ENCODE measurements at regions not wholly inside any gene's neighbourhood (a gene's known extent, or its start where the extent isn't known, plus 50 kb on each side); places are given as distances from the start of the nearest gene placed in this dataset.
"Not testable (repeated sequence)": the region's sequence is repeated elsewhere in the genome, so short reads cannot be mapped to it uniquely, and the experiment has no call there.

- DNase-seq, result no peak
Measured at GRCh38 chr12:47367912-47368537, 288.3 kb upstream of the AMIGO2 start.

GRCh38 chr12:47366579-47366978, 286.8 kb upstream of the AMIGO2 start:
- no peak for DNase-seq

DNA sequence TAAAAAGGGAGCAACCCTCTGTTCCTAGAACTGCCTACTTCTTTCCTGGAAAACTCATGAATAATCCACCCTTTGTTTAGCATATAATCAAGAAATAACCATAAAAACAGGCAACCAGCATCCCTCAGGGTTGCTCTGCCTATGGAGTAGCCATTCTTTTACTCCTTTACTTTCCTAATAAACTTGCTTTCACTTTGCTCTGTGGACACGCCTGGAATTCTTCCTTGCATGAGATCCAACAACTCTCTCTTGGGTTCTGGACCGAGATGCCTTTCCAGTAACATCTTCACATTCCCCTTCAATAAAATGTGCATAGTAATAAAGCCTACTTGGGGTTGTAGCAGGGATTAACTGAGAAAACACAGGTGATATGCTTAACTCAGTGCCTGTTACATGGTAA, 286.4 kb upstream of the AMIGO2 start:
- DNase-seq, result no peak

DNA sequence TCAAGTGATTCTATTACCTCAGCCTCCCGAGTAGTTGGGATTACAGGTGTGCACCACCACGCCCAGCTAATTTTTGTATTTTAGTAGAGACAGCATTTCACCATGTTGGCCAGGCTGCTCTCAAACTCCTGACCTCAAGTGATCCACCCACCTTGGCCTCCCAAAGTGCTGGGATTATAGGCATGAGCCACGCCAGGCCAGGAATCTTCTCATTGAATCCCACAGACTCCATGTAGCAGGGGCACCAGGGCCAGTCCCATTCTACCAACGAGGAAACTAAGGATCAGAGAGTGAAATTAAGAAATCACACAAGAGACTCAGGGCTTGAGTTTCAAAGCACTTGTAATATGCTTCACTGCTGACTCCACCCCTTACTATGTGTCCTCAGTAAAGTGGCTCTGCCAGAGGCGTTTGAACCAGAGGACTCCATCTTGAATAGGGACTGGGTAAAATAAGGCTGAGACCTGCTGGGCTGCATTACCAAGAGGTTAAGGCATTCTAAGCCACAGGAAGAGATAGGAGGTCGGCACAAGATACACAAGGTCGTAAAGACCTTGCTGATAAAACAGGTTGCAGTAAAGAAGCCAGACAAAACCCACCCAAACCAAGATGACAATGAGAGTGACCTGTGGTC, 285.8 kb upstream of the AMIGO2 start:
- not testable (repeated sequence) for DNase-seq

DNA sequence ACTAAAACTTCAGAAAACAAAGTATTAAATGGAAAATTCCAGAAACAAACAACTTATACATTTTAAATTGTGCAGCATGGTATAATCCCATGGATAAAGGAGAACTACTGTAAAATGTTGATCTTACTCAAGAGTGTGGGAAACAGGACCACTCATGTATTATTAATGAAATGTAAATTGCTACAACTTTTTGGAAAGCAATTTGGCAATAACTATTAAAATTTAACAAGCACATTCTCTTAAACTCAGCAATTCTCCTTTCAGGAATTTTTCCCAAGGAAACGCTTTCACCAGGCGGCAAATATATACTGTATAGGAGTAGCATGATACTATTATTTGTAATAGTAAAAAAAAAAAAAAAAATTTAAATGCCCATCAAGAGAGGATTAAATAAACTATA, 284.5 kb upstream of the AMIGO2 start:
- no peak for DNase-seq

DNA sequence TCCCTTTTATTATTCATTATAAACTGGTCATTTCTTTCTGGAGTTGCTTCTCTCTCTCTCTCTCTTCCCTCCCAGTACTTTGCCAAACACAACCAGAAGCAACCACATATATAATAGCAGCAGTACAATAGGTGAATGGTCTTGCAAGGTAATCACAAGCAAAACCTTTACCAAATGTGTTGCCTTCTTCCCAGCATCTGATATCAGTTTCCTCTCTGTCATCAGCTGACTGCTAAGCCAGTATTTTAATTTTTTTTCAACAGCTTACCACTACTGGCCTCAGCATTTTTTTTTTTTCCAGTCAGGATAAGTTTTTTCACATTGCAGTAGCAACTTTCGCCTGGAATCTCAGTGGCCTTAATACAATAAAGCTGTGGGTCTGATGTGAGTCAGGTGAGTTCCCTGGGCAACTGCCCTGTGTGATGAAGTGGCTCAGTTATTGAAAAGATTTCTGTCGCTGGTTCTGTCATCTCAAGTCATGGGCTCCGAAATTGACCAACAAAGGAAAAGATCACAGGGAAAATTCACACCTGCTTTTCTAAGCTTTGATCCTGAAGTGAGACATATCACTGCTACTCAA, 282.5 kb upstream of the AMIGO2 start:
- DNase-seq, result no peak

- no peak for DNase-seq
Measured at GRCh38 chr12:47361389-47362021, 281.7 kb upstream of the AMIGO2 start.

GRCh38 chr12:47360771-47361388, 281.1 kb upstream of the AMIGO2 start:
- DNase-seq, result no peak

DNA sequence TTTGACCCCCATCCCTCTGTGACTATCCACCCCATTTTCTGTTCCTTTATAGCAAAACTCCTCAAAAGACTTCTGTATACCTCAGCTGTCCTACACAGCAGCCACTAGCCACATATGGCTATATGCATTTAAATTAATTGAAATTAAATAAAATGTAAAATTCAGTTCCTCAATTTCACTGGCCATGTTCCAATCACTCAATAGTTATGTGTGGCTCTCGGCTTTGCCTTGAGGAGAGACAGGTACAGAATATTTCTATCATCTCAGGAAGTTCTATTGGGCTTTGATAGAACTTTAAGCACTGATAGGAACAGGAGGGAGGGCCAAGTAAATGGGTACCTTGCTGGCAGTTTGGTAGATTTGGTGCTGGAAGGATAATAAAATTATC, 280.3 kb upstream of the AMIGO2 start:
- DNase-seq, result no peak

GRCh38 chr12:47359310-47360092, 279.7 kb upstream of the AMIGO2 start:
- no peak for DNase-seq

DNA sequence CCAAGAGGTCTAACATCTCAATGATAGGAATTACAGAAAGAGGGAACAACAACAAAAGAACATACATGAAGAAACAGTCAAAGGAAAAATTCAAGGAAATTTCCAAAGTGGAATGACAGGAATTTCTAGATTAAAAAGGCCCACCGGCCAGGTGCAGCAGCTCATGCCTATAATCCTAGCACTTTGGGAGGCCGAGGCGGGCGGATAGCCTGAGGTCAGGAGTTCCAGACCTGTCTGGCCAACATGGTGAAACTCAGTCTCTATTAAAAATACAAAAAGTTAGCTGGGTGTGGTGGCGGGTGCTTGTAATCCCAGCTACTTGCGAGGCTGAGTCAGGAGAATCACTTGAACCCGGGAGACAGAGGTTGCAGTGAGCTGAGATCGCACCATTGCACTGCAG, 277.2 kb upstream of the AMIGO2 start:
- not testable (repeated sequence) for DNase-seq

DNA sequence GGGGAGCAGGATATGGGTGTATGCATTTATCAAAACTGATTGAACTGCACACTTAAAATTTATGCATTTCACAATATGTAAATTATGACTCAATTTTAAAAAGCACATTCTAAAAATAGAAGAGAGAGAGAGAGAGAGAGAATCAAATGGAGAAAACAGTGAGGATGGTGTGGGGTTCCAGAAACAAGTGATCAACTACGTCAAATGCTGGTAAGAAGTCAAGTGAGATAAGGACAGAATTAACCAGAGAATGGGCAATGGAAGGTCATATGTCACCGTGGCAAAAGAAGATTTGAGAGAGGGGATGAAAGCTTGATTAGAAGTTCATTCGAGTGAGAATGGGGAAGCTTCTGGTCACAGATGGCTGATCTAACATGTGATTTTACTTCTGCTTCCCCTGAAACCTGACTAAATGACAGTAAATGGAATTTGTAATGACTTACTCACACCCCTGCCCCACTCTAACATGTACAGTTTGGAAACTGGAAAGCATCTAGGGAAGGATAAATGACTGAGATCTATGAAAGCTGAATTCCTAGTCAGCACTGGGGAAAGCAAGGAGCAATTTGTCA, 276.5 kb upstream of the AMIGO2 start:
- DNase-seq, result no peak

GRCh38 chr12:47353508-47353907, 273.7 kb upstream of the AMIGO2 start:
- no peak for DNase-seq

GRCh38 chr12:47352067-47352466, 272.3 kb upstream of the AMIGO2 start:
- DNase-seq, result no peak

DNA sequence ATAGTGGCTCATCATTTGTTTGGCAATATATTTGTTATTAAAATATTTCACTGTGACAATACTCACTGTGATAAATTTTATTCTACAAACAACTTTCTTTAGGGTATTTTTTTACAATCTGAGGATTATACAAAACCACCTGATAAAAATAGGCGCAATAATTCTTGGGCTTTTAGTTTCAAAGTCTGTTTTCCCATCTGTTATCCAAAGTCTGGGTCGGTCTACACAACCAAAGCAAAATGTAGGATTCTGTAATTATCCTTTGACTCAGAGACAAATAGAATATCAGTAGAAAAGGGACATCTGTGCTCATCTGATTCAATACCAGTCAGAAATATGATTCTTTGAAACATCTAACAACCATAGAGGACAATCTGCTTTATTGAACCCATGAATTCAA, 271.8 kb upstream of the AMIGO2 start:
- DNase-seq, result no peak

DNA sequence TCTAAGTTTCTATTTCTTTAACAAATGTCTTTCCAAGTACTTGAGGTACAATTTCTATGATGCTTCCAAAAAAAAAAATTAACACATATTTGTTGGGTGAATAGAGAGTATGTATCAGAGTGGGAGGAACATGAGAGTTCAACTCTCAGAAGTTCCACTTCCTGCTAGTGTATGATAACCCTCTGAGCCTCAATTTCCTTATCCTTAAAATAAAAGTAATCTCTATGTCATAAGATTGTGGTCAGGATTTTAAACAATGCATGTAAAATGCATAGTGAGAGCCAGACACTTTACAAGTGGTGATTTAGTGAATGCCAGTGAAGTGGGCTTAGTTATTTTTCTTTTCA, 270.3 kb upstream of the AMIGO2 start:
- no peak for DNase-seq

DNA sequence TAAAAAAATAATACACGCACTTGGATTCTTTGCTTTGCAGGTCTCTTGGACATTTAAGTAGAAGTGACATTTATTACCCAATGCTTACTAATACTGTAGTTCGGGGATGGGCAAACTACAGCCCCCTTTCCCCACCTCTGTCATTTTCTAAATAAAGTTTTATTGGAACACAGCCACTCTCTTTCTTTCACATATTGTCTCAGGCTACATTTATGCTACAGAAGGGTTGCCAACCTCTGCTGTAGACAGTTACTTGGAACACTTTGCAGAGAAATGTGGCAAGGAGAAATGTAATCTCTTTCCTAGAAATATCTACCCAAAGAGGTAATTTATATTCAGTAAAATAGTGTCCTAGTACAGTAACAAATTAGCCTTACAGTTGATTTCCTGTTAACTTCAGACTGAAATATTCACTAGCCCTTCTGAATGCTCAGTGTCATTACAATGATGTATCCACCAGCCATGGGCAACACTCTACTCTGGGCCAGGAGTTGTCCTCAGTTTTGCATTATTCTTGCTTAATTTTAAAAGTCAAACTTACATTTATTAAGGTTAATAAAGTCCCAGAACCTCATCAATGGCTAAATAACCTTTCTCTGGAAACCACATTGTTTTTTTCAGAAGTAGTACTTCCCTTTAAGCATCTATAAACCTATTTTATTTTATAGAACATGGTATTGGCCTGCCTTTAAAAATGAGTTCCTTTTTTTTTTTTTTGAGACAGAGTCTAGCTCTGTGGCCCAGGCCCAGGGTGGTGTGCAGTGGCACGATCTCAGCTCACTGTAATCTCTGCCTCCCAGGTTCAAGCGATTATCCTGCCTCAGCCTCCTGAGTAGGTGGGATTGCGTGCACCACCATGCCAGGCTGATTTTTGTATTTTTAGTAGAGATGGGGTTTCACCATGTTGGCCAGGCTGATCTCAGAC, 269.6 kb upstream of the AMIGO2 start:
- no peak for DNase-seq

- DNase-seq, result no peak
Measured at GRCh38 chr12:47348206-47348605, 268.4 kb upstream of the AMIGO2 start.

DNA sequence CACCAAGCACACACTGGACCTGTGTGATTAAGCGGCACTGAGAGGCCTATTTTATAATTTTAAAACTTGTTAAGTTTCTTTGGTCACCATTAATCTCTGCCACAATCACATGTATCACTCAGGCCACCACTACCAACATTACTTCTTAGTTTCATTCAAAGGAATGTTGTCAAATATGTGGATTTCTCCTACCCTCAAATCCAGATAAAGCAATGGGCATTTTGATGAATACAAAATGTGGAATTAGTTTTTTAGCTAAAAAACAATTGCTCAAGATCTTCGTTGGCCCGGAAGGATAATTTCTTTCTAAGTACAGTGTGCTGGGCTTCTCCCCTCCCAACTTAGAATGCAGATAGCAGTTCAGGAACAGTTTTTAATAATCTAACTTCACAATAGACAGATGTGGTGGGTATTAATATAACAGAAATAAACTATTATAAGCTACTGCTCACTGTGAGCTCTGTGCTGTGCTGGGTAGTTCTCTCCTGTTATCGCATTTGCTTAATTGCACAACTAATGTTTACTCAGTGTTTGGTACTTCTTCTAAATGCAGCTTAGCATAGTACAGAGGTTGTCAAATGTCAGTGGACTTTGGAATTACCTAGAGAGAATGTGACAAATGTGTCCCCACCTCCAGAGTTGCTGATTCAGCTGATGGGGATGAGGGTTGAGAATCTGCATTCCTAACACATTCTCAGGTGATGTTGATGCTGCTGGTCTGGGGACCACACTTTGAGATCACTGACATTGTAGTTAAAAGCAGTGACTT, 266.7 kb upstream of the AMIGO2 start:
- no peak for DNase-seq

DNA sequence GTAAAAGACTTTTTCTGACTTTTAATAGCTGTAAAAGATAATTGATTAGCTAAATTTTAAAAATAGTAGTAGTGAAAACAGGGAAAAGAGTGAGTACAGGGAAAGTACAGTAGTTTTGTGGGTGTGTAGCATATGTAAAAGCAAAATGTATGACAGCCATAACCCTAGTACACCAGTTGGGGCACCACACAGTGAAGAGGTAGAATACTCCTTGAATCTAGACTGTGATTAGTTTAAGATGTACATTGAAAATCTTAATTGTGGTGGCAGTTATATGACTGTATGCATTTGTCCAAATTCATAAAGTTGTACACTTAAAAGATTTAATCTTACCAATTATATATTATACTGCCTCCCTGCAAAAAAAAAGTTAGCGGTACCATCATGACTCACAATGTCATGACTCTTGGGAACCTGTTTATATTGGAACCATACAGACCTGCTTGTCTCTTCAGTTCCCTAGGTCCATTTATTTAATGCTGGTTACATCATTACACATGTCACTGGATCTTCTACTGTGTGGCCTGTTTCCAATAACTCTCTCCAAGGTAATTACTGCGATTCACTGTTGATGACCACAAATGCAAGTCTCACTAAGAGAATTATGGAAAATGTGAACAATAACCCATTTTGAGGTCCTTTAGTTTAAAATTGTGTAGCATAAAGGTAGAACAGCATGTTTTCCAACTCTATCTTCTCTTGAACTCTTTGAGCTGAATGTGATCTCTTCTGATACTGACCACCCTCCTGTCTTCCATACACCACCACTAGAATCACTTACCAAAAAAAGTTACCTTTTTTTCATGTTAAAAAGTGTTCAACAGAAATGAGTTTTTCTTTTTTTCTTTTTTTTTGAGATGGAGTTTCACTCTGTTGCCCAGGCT, 264.2 kb upstream of the AMIGO2 start:
- DNase-seq, result no peak
